ENCODE measurements at regions not wholly inside any gene's neighbourhood (a gene's known extent, or its start where the extent isn't known, plus 50 kb on each side); places are given as distances from the start of the nearest gene placed in this dataset.
"Not testable (repeated sequence)": the region's sequence is repeated elsewhere in the genome, so short reads cannot be mapped to it uniquely, and the experiment has no call there.

GRCh38 chr1:98110674-98111073 is 189.8 kb upstream of the DPYD start (continued):
- TF ChIP-seq PRDM4 (tag by site-specific recombination; IDR thresholded peaks at IDR 0.05): no peak

GRCh38 chr1:98108378-98108777 is 187.5 kb upstream of the DPYD start:
- H3K4me1 ChIP-seq (ENCODE audit: control insufficient read depth, insufficient read depth, low read length); H3K9me3 ChIP-seq (ENCODE audit: control insufficient read depth, insufficient read depth, low read depth, low read length); H3K36me3 ChIP-seq (ENCODE audit: control insufficient read depth in 2 of 2, insufficient read depth in 1 of 2, low read length in 2 of 2); H3K27ac ChIP-seq (ENCODE audit: extremely low read depth, low read depth, low read length); CTCF ChIA-PET; POLR2A ChIA-PET; H3K4me3 ChIP-seq (ENCODE audit: low read depth, low read length): not testable (repeated sequence)

- ChIA-PET POLR2A (no interaction called here), CTCF (no interaction called here)
- no peaks in the 10 kb centered on the region for H3K9me3 ChIP-seq (ENCODE audit: control insufficient read depth, insufficient read depth, low read depth, low read length)
- H3K4me1 ChIP-seq (ENCODE audit: control insufficient read depth, insufficient read depth, low read length): no peaks in the 10 kb centered on the region
- no peak overlapping the region for H3K4me3 ChIP-seq (ENCODE audit: low read depth, low read length)
- TF ChIP-seq ZNF23 (tag by site-specific recombination; IDR thresholded peaks at IDR 0.05; ENCODE audit: borderline replicate concordance) (no peak), ATF2 (tag by site-specific recombination; IDR thresholded peaks at IDR 0.05; ENCODE audit: low read depth) (no peak), ZNF398 (tag by site-specific recombination; IDR thresholded peaks at IDR 0.05) (no peak), ZSCAN30 (tag by site-specific recombination; IDR thresholded peaks at IDR 0.05) (no peak), ZBTB26 (tag by site-specific recombination; optimal IDR thresholded peaks at IDR 0.05) (no peak), ZNF658 (tag by site-specific recombination; IDR thresholded peaks at IDR 0.05) (no peak), ZNF274 (IDR thresholded peaks at IDR 0.05; ENCODE audit: low read length) (no peak), ZNF274 (tag by site-specific recombination; IDR thresholded peaks at IDR 0.05; ENCODE audit: borderline replicate concordance) (no peak), ZFP3 (tag by site-specific recombination; IDR thresholded peaks at IDR 0.05; ENCODE audit: low read depth) (no peak), ZBTB8A (tag by site-specific recombination; IDR thresholded peaks at IDR 0.05) (no peak), ZNF433 (tag by site-specific recombination; IDR thresholded peaks at IDR 0.05; ENCODE audit: low read depth) (no peak), ZNF837 (tag by site-specific recombination; IDR thresholded peaks at IDR 0.05) (no peak), ZNF16 (tag by site-specific recombination; IDR thresholded peaks at IDR 0.05; ENCODE audit: low read depth) (no peak), ZBTB49 (tag by site-specific recombination; IDR thresholded peaks at IDR 0.05; ENCODE audit: low read depth) (no peak), HIC1 (tag by site-specific recombination; IDR thresholded peaks at IDR 0.05) (no peak), ZNF548 (tag by site-specific recombination; IDR thresholded peaks at IDR 0.05) (no peak), ZBTB20 (tag by site-specific recombination; IDR thresholded peaks at IDR 0.05) (no peak), ZNF768 (tag by site-specific recombination; IDR thresholded peaks at IDR 0.05) (no peak), ZNF707 (tag by site-specific recombination; IDR thresholded peaks at IDR 0.05) (no peak)
- no peaks in the 10 kb centered on the region for H3K36me3 ChIP-seq (ENCODE audit: control insufficient read depth in 2 of 2, insufficient read depth in 1 of 2, low read length in 2 of 2)
- H3K27ac ChIP-seq (ENCODE audit: extremely low read depth, low read depth, low read length): no peak overlapping the region
Observed at GRCh38 chr1:98107256-98107655, 186.4 kb upstream of the DPYD start.
